ENCODE measurements at regions not wholly inside any gene's neighbourhood (a gene's known extent, or its start where the extent isn't known, plus 50 kb on each side); places are given as distances from the start of the nearest gene placed in this dataset.

- Histone ChIP-seq H3K4me3 (ENCODE audit: insufficient read length, low read depth) (no peak overlapping the region), H3K27me3 (ENCODE audit: insufficient read depth, insufficient read length) (no peaks in the 10 kb centered on the region), H3K36me3 (ENCODE audit: insufficient read depth, insufficient read length, low read length) (no peaks in the 10 kb centered on the region), H3K9ac (ENCODE audit: insufficient read length, low read depth) (no peak overlapping the region), H3K4me1 (ENCODE audit: insufficient read depth, insufficient read length) (no peaks in the 10 kb centered on the region), H3K9me3 (ENCODE audit: insufficient read depth, low read length) (no peaks in the 10 kb centered on the region)
- TF ChIP-seq SUZ12 (IDR thresholded peaks at IDR 0.05; ENCODE audit: extremely low read depth, insufficient read depth, insufficient read length): no peak
- no peak for TF ChIP-seq ZNF274 (IDR thresholded peaks at IDR 0.05; ENCODE audit: low read depth, low read length)
- no peak for TF ChIP-seq YY1 (IDR thresholded peaks at IDR 0.05; ENCODE audit: insufficient read depth, insufficient read length)
- DNase-seq (ENCODE audit: low read depth, low spot score): no peak
These were observed 108.7 kb downstream of the FOXA2 start for GRCh38 chr20:22475662-22476061.

- TF ChIP-seq YY1 (IDR thresholded peaks at IDR 0.05; ENCODE audit: insufficient read depth, insufficient read length) (no peak), SUZ12 (IDR thresholded peaks at IDR 0.05; ENCODE audit: extremely low read depth, insufficient read depth, insufficient read length) (no peak), ZNF274 (IDR thresholded peaks at IDR 0.05; ENCODE audit: low read depth, low read length) (no peak)
- H3K4me1 ChIP-seq (ENCODE audit: insufficient read depth, insufficient read length): no peaks in the 10 kb centered on the region
- no peaks in the 10 kb centered on the region for H3K27me3 ChIP-seq (ENCODE audit: insufficient read depth, insufficient read length)
These were observed 110.1 kb downstream of the FOXA2 start for GRCh38 chr20:22474224-22474623.

GRCh38 chr20:22473293-22473692 is 111.1 kb downstream of the FOXA2 start:
- DNase-seq (ENCODE audit: low read depth, low spot score): no peak
- no peaks in the 10 kb centered on the region for H3K9me3 ChIP-seq (ENCODE audit: insufficient read depth, low read length)
- no peak overlapping the region for H3K9ac ChIP-seq (ENCODE audit: insufficient read length, low read depth)
- no peaks in the 10 kb centered on the region for H3K36me3 ChIP-seq (ENCODE audit: insufficient read depth, insufficient read length, low read length)
- no peak for TF ChIP-seq ZNF274 (IDR thresholded peaks at IDR 0.05; ENCODE audit: low read depth, low read length)
- no peak overlapping the region for H3K4me3 ChIP-seq (ENCODE audit: insufficient read length, low read depth)
- H3K4me1 ChIP-seq (ENCODE audit: insufficient read depth, insufficient read length): peaks cover 3% of the 10 kb centered on the region
- H3K27me3 ChIP-seq (ENCODE audit: insufficient read depth, insufficient read length): no peaks in the 10 kb centered on the region

More at GRCh38 chr20:22474224-22474623, 110.1 kb downstream of the FOXA2 start:
- no peaks in the 10 kb centered on the region for H3K36me3 ChIP-seq (ENCODE audit: insufficient read depth, insufficient read length, low read length)
- no peak overlapping the region for H3K4me3 ChIP-seq (ENCODE audit: insufficient read length, low read depth)
- DNase-seq (ENCODE audit: low read depth, low spot score): no peak
- H3K9ac ChIP-seq (ENCODE audit: insufficient read length, low read depth): no peak overlapping the region
- no peaks in the 10 kb centered on the region for H3K9me3 ChIP-seq (ENCODE audit: insufficient read depth, low read length)

GRCh38 chr20:22472447-22473100 is 111.8 kb downstream of the FOXA2 start:
- no peak for DNase-seq (ENCODE audit: low read depth, low spot score)
- Histone ChIP-seq H3K4me3 (ENCODE audit: insufficient read length, low read depth) (no peak overlapping the region), H3K36me3 (ENCODE audit: insufficient read depth, insufficient read length, low read length) (no peaks in the 10 kb centered on the region), H3K9ac (ENCODE audit: insufficient read length, low read depth) (no peak overlapping the region), H3K4me1 (ENCODE audit: insufficient read depth, insufficient read length) (peaks cover 3% of the 10 kb centered on the region), H3K27me3 (ENCODE audit: insufficient read depth, insufficient read length) (no peaks in the 10 kb centered on the region), H3K9me3 (ENCODE audit: insufficient read depth, low read length) (no peaks in the 10 kb centered on the region)
- TF ChIP-seq SUZ12 (IDR thresholded peaks at IDR 0.05; ENCODE audit: extremely low read depth, insufficient read depth, insufficient read length) (no peak), ZNF274 (IDR thresholded peaks at IDR 0.05; ENCODE audit: low read depth, low read length) (no peak), YY1 (IDR thresholded peaks at IDR 0.05; ENCODE audit: insufficient read depth, insufficient read length) (no peak)

- Histone ChIP-seq H3K9ac (ENCODE audit: insufficient read length, low read depth) (no peak overlapping the region), H3K9me3 (ENCODE audit: insufficient read depth, low read length) (no peaks in the 10 kb centered on the region), H3K4me1 (ENCODE audit: insufficient read depth, insufficient read length) (peaks cover 3% of the 10 kb centered on the region), H3K36me3 (ENCODE audit: insufficient read depth, insufficient read length, low read length) (no peaks in the 10 kb centered on the region), H3K4me3 (ENCODE audit: insufficient read length, low read depth) (no peak overlapping the region), H3K27me3 (ENCODE audit: insufficient read depth, insufficient read length) (peaks cover 8% of the 10 kb centered on the region)
- no peak for DNase-seq (ENCODE audit: low read depth, low spot score)
- TF ChIP-seq YY1 (IDR thresholded peaks at IDR 0.05; ENCODE audit: insufficient read depth, insufficient read length) (no peak), ZNF274 (IDR thresholded peaks at IDR 0.05; ENCODE audit: low read depth, low read length) (no peak), SUZ12 (IDR thresholded peaks at IDR 0.05; ENCODE audit: extremely low read depth, insufficient read depth, insufficient read length) (no peak)
These were observed 113.1 kb downstream of the FOXA2 start for GRCh38 chr20:22471156-22471836.

GRCh38 chr20:22470620-22471026 is 113.7 kb downstream of the FOXA2 start:
- Histone ChIP-seq H3K4me1 (ENCODE audit: insufficient read depth, insufficient read length) (peaks cover 3% of the 10 kb centered on the region), H3K36me3 (ENCODE audit: insufficient read depth, insufficient read length, low read length) (no peaks in the 10 kb centered on the region)
- TF ChIP-seq ZNF274 (IDR thresholded peaks at IDR 0.05; ENCODE audit: low read depth, low read length): no peak
- no peak for TF ChIP-seq SUZ12 (IDR thresholded peaks at IDR 0.05; ENCODE audit: extremely low read depth, insufficient read depth, insufficient read length)
- no peak for TF ChIP-seq YY1 (IDR thresholded peaks at IDR 0.05; ENCODE audit: insufficient read depth, insufficient read length)

GRCh38 chr20:22466447-22467171 is 117.8 kb downstream of the FOXA2 start:
- Histone ChIP-seq H3K27me3 (ENCODE audit: insufficient read depth, insufficient read length) (peaks cover 29% of the 10 kb centered on the region), H3K4me1 (ENCODE audit: insufficient read depth, insufficient read length) (peaks cover 3% of the 10 kb centered on the region), H3K9me3 (ENCODE audit: insufficient read depth, low read length) (no peaks in the 10 kb centered on the region), H3K36me3 (ENCODE audit: insufficient read depth, insufficient read length, low read length) (no peaks in the 10 kb centered on the region), H3K9ac (ENCODE audit: insufficient read length, low read depth) (no peak overlapping the region), H3K4me3 (ENCODE audit: insufficient read length, low read depth) (no peak overlapping the region)
- TF ChIP-seq ZNF274 (IDR thresholded peaks at IDR 0.05; ENCODE audit: low read depth, low read length): no peak
- no peak for TF ChIP-seq SUZ12 (IDR thresholded peaks at IDR 0.05; ENCODE audit: extremely low read depth, insufficient read depth, insufficient read length)
- no peak for TF ChIP-seq YY1 (IDR thresholded peaks at IDR 0.05; ENCODE audit: insufficient read depth, insufficient read length)
- DNase-seq (ENCODE audit: low read depth, low spot score): no peak

More at GRCh38 chr20:22470620-22471026, 113.7 kb downstream of the FOXA2 start:
- Histone ChIP-seq H3K9ac (ENCODE audit: insufficient read length, low read depth) (no peak overlapping the region), H3K27me3 (ENCODE audit: insufficient read depth, insufficient read length) (peaks cover 14% of the 10 kb centered on the region), H3K9me3 (ENCODE audit: insufficient read depth, low read length) (no peaks in the 10 kb centered on the region), H3K4me3 (ENCODE audit: insufficient read length, low read depth) (no peak overlapping the region)
- no peak for DNase-seq (ENCODE audit: low read depth, low spot score)
